ENCODE measurements at regions not wholly inside any gene's neighbourhood (a gene's known extent, or its start where the extent isn't known, plus 50 kb on each side); places are given as distances from the start of the nearest gene placed in this dataset.

DNA sequence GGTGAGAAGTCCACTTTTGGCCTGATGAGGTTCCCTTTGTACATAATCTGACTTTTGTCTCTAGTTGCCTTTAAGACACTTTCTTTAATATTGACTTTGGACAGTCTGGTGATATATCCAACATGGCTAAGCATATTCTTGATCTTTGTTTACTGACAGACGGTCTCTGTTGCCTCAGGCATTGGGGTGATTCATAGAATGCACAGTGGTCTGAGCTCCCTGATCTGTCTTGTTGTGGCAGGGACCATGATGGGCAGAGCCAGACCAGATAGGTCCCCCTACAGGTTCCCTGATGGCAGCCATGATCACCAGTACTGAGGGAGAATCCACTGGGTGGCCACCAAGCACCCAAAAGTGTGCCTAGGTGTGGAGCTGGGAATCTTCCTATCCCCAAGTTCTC, 678.1 kb downstream of the MCTP2 start (continued):
- TF ChIP-seq, protein P1, sequence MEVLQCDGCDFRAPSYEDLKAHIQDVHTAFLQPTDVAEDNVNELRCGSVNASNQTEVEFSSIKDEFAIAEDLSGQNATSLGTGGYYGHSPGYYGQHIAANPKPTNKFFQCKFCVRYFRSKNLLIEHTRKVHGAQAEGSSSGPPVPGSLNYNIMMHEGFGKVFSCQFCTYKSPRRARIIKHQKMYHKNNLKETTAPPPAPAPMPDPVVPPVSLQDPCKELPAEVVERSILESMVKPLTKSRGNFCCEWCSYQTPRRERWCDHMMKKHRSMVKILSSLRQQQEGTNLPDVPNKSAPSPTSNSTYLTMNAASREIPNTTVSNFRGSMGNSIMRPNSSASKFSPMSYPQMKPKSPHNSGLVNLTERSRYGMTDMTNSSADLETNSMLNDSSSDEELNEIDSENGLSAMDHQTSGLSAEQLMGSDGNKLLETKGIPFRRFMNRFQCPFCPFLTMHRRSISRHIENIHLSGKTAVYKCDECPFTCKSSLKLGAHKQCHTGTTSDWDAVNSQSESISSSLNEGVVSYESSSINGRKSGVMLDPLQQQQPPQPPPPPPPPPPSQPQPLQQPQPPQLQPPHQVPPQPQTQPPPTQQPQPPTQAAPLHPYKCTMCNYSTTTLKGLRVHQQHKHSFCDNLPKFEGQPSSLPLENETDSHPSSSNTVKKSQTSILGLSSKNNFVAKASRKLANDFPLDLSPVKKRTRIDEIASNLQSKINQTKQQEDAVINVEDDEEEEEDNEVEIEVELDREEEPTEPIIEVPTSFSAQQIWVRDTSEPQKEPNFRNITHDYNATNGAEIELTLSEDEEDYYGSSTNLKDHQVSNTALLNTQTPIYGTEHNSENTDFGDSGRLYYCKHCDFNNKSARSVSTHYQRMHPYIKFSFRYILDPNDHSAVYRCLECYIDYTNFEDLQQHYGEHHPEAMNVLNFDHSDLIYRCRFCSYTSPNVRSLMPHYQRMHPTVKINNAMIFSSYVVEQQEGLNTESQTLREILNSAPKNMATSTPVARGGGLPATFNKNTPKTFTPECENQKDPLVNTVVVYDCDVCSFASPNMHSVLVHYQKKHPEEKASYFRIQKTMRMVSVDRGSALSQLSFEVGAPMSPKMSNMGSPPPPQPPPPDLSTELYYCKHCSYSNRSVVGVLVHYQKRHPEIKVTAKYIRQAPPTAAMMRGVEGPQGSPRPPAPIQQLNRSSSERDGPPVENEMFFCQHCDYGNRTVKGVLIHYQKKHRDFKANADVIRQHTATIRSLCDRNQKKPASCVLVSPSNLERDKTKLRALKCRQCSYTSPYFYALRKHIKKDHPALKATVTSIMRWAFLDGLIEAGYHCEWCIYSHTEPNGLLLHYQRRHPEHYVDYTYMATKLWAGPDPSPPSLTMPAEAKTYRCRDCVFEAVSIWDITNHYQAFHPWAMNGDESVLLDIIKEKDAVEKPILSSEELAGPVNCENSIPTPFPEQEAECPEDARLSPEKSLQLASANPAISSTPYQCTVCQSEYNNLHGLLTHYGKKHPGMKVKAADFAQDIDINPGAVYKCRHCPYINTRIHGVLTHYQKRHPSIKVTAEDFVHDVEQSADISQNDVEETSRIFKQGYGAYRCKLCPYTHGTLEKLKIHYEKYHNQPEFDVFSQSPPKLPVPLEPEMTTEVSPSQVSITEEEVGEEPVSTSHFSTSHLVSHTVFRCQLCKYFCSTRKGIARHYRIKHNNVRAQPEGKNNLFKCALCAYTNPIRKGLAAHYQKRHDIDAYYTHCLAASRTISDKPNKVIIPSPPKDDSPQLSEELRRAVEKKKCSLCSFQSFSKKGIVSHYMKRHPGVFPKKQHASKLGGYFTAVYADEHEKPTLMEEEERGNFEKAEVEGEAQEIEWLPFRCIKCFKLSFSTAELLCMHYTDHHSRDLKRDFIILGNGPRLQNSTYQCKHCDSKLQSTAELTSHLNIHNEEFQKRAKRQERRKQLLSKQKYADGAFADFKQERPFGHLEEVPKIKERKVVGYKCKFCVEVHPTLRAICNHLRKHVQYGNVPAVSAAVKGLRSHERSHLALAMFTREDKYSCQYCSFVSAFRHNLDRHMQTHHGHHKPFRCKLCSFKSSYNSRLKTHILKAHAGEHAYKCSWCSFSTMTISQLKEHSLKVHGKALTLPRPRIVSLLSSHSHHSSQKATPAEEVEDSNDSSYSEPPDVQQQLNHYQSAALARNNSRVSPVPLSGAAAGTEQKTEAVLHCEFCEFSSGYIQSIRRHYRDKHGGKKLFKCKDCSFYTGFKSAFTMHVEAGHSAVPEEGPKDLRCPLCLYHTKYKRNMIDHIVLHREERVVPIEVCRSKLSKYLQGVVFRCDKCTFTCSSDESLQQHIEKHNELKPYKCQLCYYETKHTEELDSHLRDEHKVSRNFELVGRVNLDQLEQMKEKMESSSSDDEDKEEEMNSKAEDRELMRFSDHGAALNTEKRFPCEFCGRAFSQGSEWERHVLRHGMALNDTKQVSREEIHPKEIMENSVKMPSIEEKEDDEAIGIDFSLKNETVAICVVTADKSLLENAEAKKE (CRISPR knock-in tag; IDR thresholded peaks at IDR 0.05), result no peak
- no peak for TF ChIP-seq STAT1 (IDR thresholded peaks at IDR 0.05; ENCODE audit: unreplicated experiment)
- no peak for TF ChIP-seq JUNB (IDR thresholded peaks at IDR 0.05; ENCODE audit: unreplicated experiment)

DNA sequence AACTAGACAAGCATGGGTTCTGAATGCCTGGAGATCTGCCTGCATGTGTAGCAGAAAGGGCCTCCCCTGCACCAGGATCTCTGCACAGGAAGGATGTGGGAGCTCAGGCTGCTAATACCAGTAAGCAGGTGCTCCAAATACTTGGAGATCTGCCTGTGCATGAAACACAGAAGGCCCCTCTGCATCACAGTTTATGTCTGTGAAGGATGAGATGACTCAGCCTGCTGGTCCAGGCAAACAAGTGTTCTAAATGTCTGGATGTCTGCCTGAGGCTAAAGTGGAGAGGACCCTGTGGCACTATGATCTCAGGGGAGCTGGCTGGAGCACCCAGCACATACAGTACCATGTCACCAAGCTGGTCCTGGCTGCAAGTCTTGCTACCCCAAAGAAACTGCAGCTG, 678.8 kb downstream of the MCTP2 start:
- peaks cover 8% of the 10 kb centered on the region; the same call in 1 of the 2 replicates for H3K9me2 ChIP-seq (ENCODE audit: insufficient read depth)
- ATAC-seq, result no peak
- no peaks in the 10 kb centered on the region for H3K27me3 Mint-ChIP-seq (ENCODE audit: insufficient read depth, low read depth, poor library complexity)
- H3K4me1 Mint-ChIP-seq, result no peaks in the 10 kb centered on the region; the same call in 2 of the 3 replicates
- H3K27me3 ChIP-seq (ENCODE audit: insufficient read depth), result no peaks in the 10 kb centered on the region
- H3K27ac ChIP-seq (ENCODE audit: low read depth), result no peak overlapping the region
- no peaks in the 10 kb centered on the region for H3K36me3 Mint-ChIP-seq (ENCODE audit: low read depth)
- H2AFZ ChIP-seq, result peak overlapping the region; percentile 12; the same call in 1 of the 2 replicates
- no peak overlapping the region for H3K4me3 Mint-ChIP-seq
- no peak overlapping the region for H3K4me2 ChIP-seq
- no peaks in the 10 kb centered on the region for H4K20me1 ChIP-seq (replicated peaks; ENCODE audit: insufficient read depth)
- H3K36me3 ChIP-seq (ENCODE audit: insufficient read depth), result no peaks in the 10 kb centered on the region
- H3F3A ChIP-seq (replicated peaks; ENCODE audit: low read depth), result no peaks in the 10 kb centered on the region
- no peaks in the 10 kb centered on the region for H3K79me2 ChIP-seq (replicated peaks; ENCODE audit: insufficient read depth)
- no peak for DNase-seq (ENCODE audit: low spot score)
- H3K4me3 ChIP-seq, result no peak overlapping the region
- H3K27ac Mint-ChIP-seq, result no peak overlapping the region
- no peaks in the 10 kb centered on the region; the same call in 2 of the 3 replicates for H3K9me3 Mint-ChIP-seq
- no peaks in the 10 kb centered on the region for H3K4me1 ChIP-seq (ENCODE audit: insufficient read depth)
- TF ChIP-seq EZH2phosphoT487 (IDR thresholded peaks at IDR 0.05; ENCODE audit: unreplicated experiment) (no peak), JUNB (IDR thresholded peaks at IDR 0.05; ENCODE audit: unreplicated experiment) (no peak), ZNF331 (CRISPR knock-in tag; IDR thresholded peaks at IDR 0.05; ENCODE audit: low read depth) (no peak), STAT1 (IDR thresholded peaks at IDR 0.05; ENCODE audit: unreplicated experiment) (no peak)
- TF ChIP-seq, protein P2, sequence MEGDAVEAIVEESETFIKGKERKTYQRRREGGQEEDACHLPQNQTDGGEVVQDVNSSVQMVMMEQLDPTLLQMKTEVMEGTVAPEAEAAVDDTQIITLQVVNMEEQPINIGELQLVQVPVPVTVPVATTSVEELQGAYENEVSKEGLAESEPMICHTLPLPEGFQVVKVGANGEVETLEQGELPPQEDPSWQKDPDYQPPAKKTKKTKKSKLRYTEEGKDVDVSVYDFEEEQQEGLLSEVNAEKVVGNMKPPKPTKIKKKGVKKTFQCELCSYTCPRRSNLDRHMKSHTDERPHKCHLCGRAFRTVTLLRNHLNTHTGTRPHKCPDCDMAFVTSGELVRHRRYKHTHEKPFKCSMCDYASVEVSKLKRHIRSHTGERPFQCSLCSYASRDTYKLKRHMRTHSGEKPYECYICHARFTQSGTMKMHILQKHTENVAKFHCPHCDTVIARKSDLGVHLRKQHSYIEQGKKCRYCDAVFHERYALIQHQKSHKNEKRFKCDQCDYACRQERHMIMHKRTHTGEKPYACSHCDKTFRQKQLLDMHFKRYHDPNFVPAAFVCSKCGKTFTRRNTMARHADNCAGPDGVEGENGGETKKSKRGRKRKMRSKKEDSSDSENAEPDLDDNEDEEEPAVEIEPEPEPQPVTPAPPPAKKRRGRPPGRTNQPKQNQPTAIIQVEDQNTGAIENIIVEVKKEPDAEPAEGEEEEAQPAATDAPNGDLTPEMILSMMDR (conservative IDR thresholded peaks at IDR 0.05; ENCODE audit: low read depth in 2 of 2), result no peak
- TF ChIP-seq, protein P3, sequence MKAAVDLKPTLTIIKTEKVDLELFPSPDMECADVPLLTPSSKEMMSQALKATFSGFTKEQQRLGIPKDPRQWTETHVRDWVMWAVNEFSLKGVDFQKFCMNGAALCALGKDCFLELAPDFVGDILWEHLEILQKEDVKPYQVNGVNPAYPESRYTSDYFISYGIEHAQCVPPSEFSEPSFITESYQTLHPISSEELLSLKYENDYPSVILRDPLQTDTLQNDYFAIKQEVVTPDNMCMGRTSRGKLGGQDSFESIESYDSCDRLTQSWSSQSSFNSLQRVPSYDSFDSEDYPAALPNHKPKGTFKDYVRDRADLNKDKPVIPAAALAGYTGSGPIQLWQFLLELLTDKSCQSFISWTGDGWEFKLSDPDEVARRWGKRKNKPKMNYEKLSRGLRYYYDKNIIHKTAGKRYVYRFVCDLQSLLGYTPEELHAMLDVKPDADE (IDR thresholded peaks at IDR 0.05), result no peak
